ENCODE measurements at regions not wholly inside any gene's neighbourhood (a gene's known extent, or its start where the extent isn't known, plus 50 kb on each side); places are given as distances from the start of the nearest gene placed in this dataset.

DNA sequence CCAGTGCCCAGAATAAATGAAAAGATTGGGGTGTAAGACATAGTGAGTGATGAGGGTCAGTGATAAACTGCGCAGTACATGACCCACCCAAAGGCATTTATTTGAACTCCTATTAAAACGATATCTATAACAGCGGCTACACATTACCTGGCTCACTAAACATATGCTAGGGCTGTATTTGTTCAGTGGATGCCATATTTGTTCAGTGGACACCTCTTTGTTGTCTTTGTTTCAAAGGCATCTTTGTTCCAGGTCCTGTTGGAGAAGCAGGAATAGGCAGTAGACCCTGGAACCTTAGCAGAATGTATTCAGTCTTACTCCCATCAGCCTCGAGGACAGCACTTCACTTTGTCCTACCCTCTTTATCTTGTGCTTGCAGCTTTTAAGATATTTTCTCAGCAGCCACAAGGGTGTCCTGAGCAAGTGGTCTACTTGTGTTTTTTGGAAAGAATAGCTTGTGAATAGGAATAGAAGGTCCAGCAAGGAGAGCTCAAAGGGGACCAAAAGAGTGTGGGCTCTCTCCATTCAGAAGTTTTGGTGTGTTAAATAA, 650.8 kb upstream of the FANCL start:
- TF ChIP-seq, protein P1, sequence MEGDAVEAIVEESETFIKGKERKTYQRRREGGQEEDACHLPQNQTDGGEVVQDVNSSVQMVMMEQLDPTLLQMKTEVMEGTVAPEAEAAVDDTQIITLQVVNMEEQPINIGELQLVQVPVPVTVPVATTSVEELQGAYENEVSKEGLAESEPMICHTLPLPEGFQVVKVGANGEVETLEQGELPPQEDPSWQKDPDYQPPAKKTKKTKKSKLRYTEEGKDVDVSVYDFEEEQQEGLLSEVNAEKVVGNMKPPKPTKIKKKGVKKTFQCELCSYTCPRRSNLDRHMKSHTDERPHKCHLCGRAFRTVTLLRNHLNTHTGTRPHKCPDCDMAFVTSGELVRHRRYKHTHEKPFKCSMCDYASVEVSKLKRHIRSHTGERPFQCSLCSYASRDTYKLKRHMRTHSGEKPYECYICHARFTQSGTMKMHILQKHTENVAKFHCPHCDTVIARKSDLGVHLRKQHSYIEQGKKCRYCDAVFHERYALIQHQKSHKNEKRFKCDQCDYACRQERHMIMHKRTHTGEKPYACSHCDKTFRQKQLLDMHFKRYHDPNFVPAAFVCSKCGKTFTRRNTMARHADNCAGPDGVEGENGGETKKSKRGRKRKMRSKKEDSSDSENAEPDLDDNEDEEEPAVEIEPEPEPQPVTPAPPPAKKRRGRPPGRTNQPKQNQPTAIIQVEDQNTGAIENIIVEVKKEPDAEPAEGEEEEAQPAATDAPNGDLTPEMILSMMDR (IDR thresholded peaks at IDR 0.05; ENCODE audit: low read length): no peak
- TF ChIP-seq EZH2 (IDR thresholded peaks at IDR 0.05; ENCODE audit: borderline replicate concordance, low read length): no peak
- H3K9me2 ChIP-seq (ENCODE audit: low read depth, low read length): no peaks in the 10 kb centered on the region
- H3K4me1 ChIP-seq (ENCODE audit: insufficient read depth, low read length, severe bottlenecking): no peaks in the 10 kb centered on the region
- H3K9me3 ChIP-seq (ENCODE audit: low read length): no peaks in the 10 kb centered on the region
- H3F3A ChIP-seq (ENCODE audit: insufficient read depth, low read length): no peaks in the 10 kb centered on the region
- H3K4me3 ChIP-seq (ENCODE audit: low read depth, low read length, poor library complexity, severe bottlenecking): no peak overlapping the region
- H3K27me3 ChIP-seq (ENCODE audit: insufficient read depth, low read length): no peaks in the 10 kb centered on the region
- H3K79me2 ChIP-seq (ENCODE audit: insufficient read depth, low read length): no peaks in the 10 kb centered on the region
- no peak overlapping the region for H3K27ac ChIP-seq (ENCODE audit: low read depth, low read length, poor library complexity, severe bottlenecking)
- H3K4me2 ChIP-seq (ENCODE audit: low read length): no peak overlapping the region
- no peaks in the 10 kb centered on the region for H3K36me3 ChIP-seq (ENCODE audit: insufficient read depth, low read length)
- no peak overlapping the region for H3K9ac ChIP-seq (ENCODE audit: low read length)
- H4K20me1 ChIP-seq (ENCODE audit: insufficient read depth, low read length): no peaks in the 10 kb centered on the region
- H2AFZ ChIP-seq (ENCODE audit: low read length): no peak overlapping the region

DNA sequence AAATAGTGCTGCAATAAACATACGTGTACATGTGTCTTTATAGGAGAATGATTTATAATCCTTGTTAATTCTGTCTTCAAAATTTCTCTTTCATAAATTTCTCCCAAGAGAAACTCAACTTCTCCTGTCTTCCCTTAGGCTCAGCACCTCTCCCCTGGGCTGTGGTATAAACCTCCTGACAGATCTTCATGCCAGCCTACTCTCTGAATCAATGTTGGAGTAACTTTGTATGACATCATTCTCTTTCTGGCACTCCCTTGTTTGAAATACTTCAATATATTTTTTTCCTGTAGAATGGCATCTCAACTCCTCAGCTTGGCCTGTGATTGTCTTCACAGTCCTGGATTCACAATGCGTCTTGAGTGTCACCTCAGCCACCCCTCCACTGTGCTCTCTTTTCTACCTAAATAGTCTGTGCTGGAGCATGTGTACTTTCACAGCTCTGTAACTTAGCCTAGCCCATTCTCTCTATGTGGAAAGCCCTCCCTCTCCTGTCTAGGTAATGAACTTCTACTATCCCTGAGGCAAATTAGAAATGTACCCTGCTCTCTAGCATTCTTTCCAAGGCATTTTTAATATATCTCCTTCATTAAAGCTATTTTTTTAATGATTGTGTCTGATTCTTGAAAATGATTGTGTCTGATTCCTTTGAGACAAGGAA, 649.9 kb upstream of the FANCL start:
- no peaks in the 10 kb centered on the region for H3K27me3 ChIP-seq (ENCODE audit: insufficient read depth, low read length)
- no peaks in the 10 kb centered on the region for H3F3A ChIP-seq (ENCODE audit: insufficient read depth, low read length)
- no peaks in the 10 kb centered on the region for H3K79me2 ChIP-seq (ENCODE audit: insufficient read depth, low read length)
- H3K27ac ChIP-seq (ENCODE audit: low read depth, low read length, poor library complexity, severe bottlenecking): no peak overlapping the region
- no peak overlapping the region for H2AFZ ChIP-seq (ENCODE audit: low read length)
- no peak for TF ChIP-seq EZH2 (IDR thresholded peaks at IDR 0.05; ENCODE audit: borderline replicate concordance, low read length)
- TF ChIP-seq, protein P1 (IDR thresholded peaks at IDR 0.05; ENCODE audit: low read length): no peak
- H3K4me3 ChIP-seq (ENCODE audit: low read depth, low read length, poor library complexity, severe bottlenecking): no peak overlapping the region
- no peak overlapping the region for H3K4me2 ChIP-seq (ENCODE audit: low read length)
- no peaks in the 10 kb centered on the region for H3K36me3 ChIP-seq (ENCODE audit: insufficient read depth, low read length)
- H3K4me1 ChIP-seq (ENCODE audit: insufficient read depth, low read length, severe bottlenecking): no peaks in the 10 kb centered on the region
- H4K20me1 ChIP-seq (ENCODE audit: insufficient read depth, low read length): no peaks in the 10 kb centered on the region
- H3K9ac ChIP-seq (ENCODE audit: low read length): no peak overlapping the region
- H3K9me3 ChIP-seq (ENCODE audit: low read length): no peaks in the 10 kb centered on the region
- no peaks in the 10 kb centered on the region for H3K9me2 ChIP-seq (ENCODE audit: low read depth, low read length)

GRCh38 chr2:58886009-58886408, 644.9 kb upstream of the FANCL start:
- Histone ChIP-seq H3K4me2 (ENCODE audit: low read length) (no peak overlapping the region), H3K79me2 (ENCODE audit: insufficient read depth, low read length) (no peaks in the 10 kb centered on the region), H3K9me3 (ENCODE audit: low read length) (no peaks in the 10 kb centered on the region), H3K9ac (ENCODE audit: low read length) (no peak overlapping the region), H2AFZ (ENCODE audit: low read length) (no peak overlapping the region), H3K9me2 (ENCODE audit: low read depth, low read length) (no peaks in the 10 kb centered on the region), H3K27me3 (ENCODE audit: insufficient read depth, low read length) (no peaks in the 10 kb centered on the region), H3K4me1 (ENCODE audit: insufficient read depth, low read length, severe bottlenecking) (no peaks in the 10 kb centered on the region), H3K4me3 (ENCODE audit: low read depth, low read length, poor library complexity, severe bottlenecking) (no peak overlapping the region), H3F3A (ENCODE audit: insufficient read depth, low read length) (no peaks in the 10 kb centered on the region), H4K20me1 (ENCODE audit: insufficient read depth, low read length) (no peaks in the 10 kb centered on the region), H3K27ac (ENCODE audit: low read depth, low read length, poor library complexity, severe bottlenecking) (no peak overlapping the region), H3K36me3 (ENCODE audit: insufficient read depth, low read length) (no peaks in the 10 kb centered on the region)
- TF ChIP-seq EZH2 (IDR thresholded peaks at IDR 0.05; ENCODE audit: borderline replicate concordance, low read length): no peak
- TF ChIP-seq, protein P1 (IDR thresholded peaks at IDR 0.05; ENCODE audit: low read length): no peak

All from OCI-LY1 (cell line).